ENCODE measurements at regions not wholly inside any gene's neighbourhood (a gene's known extent, or its start where the extent isn't known, plus 50 kb on each side); places are given as distances from the start of the nearest gene placed in this dataset.

- no peak overlapping the region for H3K4me3 ChIP-seq (ENCODE audit: low read depth, low read length)
- DNase-seq (ENCODE audit: low read depth): no peak
- no peak for TF ChIP-seq CTCF (IDR thresholded peaks at IDR 0.05; ENCODE audit: low read depth, low read length, missing control alignments)
Observed at GRCh38 chr3:146658841-146659240, 53.7 kb upstream of the PLSCR5 start.

GRCh38 chr3:146655333-146655996 lies 50.3 kb upstream of the PLSCR5 start:
- no peak for DNase-seq (ENCODE audit: low read depth)
- TF ChIP-seq CTCF (IDR thresholded peaks at IDR 0.05; ENCODE audit: low read depth, low read length, missing control alignments): no peak
- H3K4me3 ChIP-seq (ENCODE audit: low read depth, low read length): no peak overlapping the region
